HG03469 (cell line): ENCODE measurements at regions not wholly inside any gene's neighbourhood (a gene's known extent, or its start where the extent isn't known, plus 50 kb on each side); places are given as distances from the start of the nearest gene placed in this dataset.

Experiments
- ATAC-seq: cut with Tn5 transposase; IDR thresholded peaks from one replicate; pipeline ENCODE4 v1.9.1; 2021; ENCODE audit warnings: mild to moderate bottlenecking, moderate library complexity, moderate number of reproducible peaks; ENCODE audit not compliant: unreplicated experiment

GRCh38 chr14:101188571-101188915 is 285.0 kb upstream of the RTL1 start:
- ATAC-seq: no peak

- ATAC-seq: no peak
These were observed 285.7 kb upstream of the RTL1 start for GRCh38 chr14:101189266-101189665.

GRCh38 chr14:101189962-101190560 is 286.5 kb upstream of the RTL1 start:
- no peak for ATAC-seq

GRCh38 chr14:101191101-101191720 is 287.7 kb upstream of the RTL1 start:
- no peak for ATAC-seq

GRCh38 chr14:101191721-101192660 is 288.5 kb upstream of the RTL1 start:
- no peak for ATAC-seq

GRCh38 chr14:101192661-101193000 is 289.1 kb upstream of the RTL1 start:
- ATAC-seq: no peak

- no peak for ATAC-seq
These were observed 289.8 kb upstream of the RTL1 start for GRCh38 chr14:101193106-101193844.

- no peak for ATAC-seq
These were observed 290.4 kb upstream of the RTL1 start for GRCh38 chr14:101193845-101194372.

- no peak for ATAC-seq
These were observed 291.1 kb upstream of the RTL1 start for GRCh38 chr14:101194373-101195308.

- ATAC-seq: no peak
These were observed 291.9 kb upstream of the RTL1 start for GRCh38 chr14:101195309-101195901.

- no peak for ATAC-seq
These were observed 292.7 kb upstream of the RTL1 start for GRCh38 chr14:101196051-101196712.

- ATAC-seq: no peak
These were observed 293.5 kb upstream of the RTL1 start for GRCh38 chr14:101196795-101197590.

GRCh38 chr14:101197595-101198397 is 294.3 kb upstream of the RTL1 start:
- ATAC-seq: no peak

GRCh38 chr14:101198398-101199027 is 295.0 kb upstream of the RTL1 start:
- no peak for ATAC-seq

GRCh38 chr14:101199028-101199770 is 295.7 kb upstream of the RTL1 start:
- no peak for ATAC-seq

GRCh38 chr14:101200008-101200649 is 296.6 kb upstream of the RTL1 start:
- no peak for ATAC-seq
